CD4-positive, alpha-beta T cell treated with Interleukin-17A for 4 hours (primary cell): ENCODE measurements at regions not wholly inside any gene's neighbourhood (a gene's known extent, or its start where the extent isn't known, plus 50 kb on each side); places are given as distances from the start of the nearest gene placed in this dataset.
"Not testable (repeated sequence)": the region's sequence is repeated elsewhere in the genome, so short reads cannot be mapped to it uniquely, and the experiment has no call there.

Source experiments
- DNase-seq: peaks from one replicate; pipeline ENCODE4 v3.0.0-alpha.2; 2020; ENCODE audit warnings: mixed read lengths

GRCh38 chr3:8020047-8020841 lies 481.4 kb upstream of the LMCD1 start:
- no peak for DNase-seq

- no peak for DNase-seq
Observed at GRCh38 chr3:8027954-8028353, 473.7 kb upstream of the LMCD1 start.

GRCh38 chr3:8050283-8050682 lies 451.3 kb upstream of the LMCD1 start:
- DNase-seq: no peak

- no peak for DNase-seq
Observed at GRCh38 chr3:8052659-8053058, 449.0 kb upstream of the LMCD1 start.

- DNase-seq: not testable (repeated sequence)
Observed at GRCh38 chr3:8068135-8068534, 433.5 kb upstream of the LMCD1 start.

GRCh38 chr3:8069471-8069870 lies 432.2 kb upstream of the LMCD1 start:
- DNase-seq: no peak

- no peak for DNase-seq
Observed at GRCh38 chr3:8070011-8070410, 431.6 kb upstream of the LMCD1 start.

- DNase-seq: not testable (repeated sequence)
Observed at GRCh38 chr3:8074740-8075139, 426.9 kb upstream of the LMCD1 start.

- DNase-seq: no peak
Observed at GRCh38 chr3:8077126-8077525, 424.5 kb upstream of the LMCD1 start.

GRCh38 chr3:8080464-8080863 lies 421.2 kb upstream of the LMCD1 start:
- no peak for DNase-seq

GRCh38 chr3:8085498-8085897 lies 416.1 kb upstream of the LMCD1 start:
- DNase-seq: no peak

GRCh38 chr3:8087951-8088350 lies 413.7 kb upstream of the LMCD1 start:
- DNase-seq: no peak

GRCh38 chr3:8094415-8094814 lies 407.2 kb upstream of the LMCD1 start:
- DNase-seq: no peak

GRCh38 chr3:8095724-8096123 lies 405.9 kb upstream of the LMCD1 start:
- no peak for DNase-seq

GRCh38 chr3:8097690-8098089 lies 403.9 kb upstream of the LMCD1 start:
- no peak for DNase-seq

- no peak for DNase-seq
Observed at GRCh38 chr3:8103954-8104353, 397.7 kb upstream of the LMCD1 start.

GRCh38 chr3:8106921-8107320 lies 394.7 kb upstream of the LMCD1 start:
- DNase-seq: no peak

- peak; percentile 54 for DNase-seq
Observed at GRCh38 chr3:8110966-8111798, 390.4 kb upstream of the LMCD1 start.

- DNase-seq: no peak
Observed at GRCh38 chr3:8112587-8112986, 389.0 kb upstream of the LMCD1 start.

GRCh38 chr3:8113626-8114025 lies 388.0 kb upstream of the LMCD1 start:
- DNase-seq: no peak

GRCh38 chr3:8128686-8129085 lies 372.9 kb upstream of the LMCD1 start:
- DNase-seq: no peak

- DNase-seq: no peak
Observed at GRCh38 chr3:8136553-8136952, 365.1 kb upstream of the LMCD1 start.

- no peak for DNase-seq
Observed at GRCh38 chr3:8143186-8143585, 358.4 kb upstream of the LMCD1 start.

- DNase-seq: no peak
Observed at GRCh38 chr3:8145661-8146060, 356.0 kb upstream of the LMCD1 start.
